GM12878 (cell line): ENCODE measurements at regions not wholly inside any gene's neighbourhood (a gene's known extent, or its start where the extent isn't known, plus 50 kb on each side); places are given as distances from the start of the nearest gene placed in this dataset.
A peak's percentile ranks its signal among the peaks of the same experiment; 100 is the strongest.

ENCODE experiments used
- ATAC-seq: fragments of 200-7000 bp; cut with Tn5 transposase; 3 replicates; pipeline ENCODE4 v1.9.1; 2020; ENCODE audit warnings: mild to moderate bottlenecking, moderate library complexity
- BruUV-seq: library from RNA; stranded (reverse); fragments of 400-500 nt; replicated peaks from 2 replicates; lab custom pipeline; 2021; lab: Mats Ljungman, UMichigan
- CTCF ChIA-PET: fragments of 300-600 bp; sonication (Branson Sonifier 250); formaldehyde crosslinking; extraction: SDS; loops from one replicate; lab custom pipeline; 2021; ENCODE audit warnings: inconsistent platforms; lab: Yijun Ruan, JAX
- POLR2A ChIA-PET: fragments of 350-600 bp; formaldehyde crosslinking; extraction: SDS; loops from one replicate; lab custom pipeline; 2021; ENCODE audit warnings: inconsistent platforms; lab: Charles Lee
- RAD21 ChIA-PET: fragments of 300-600 bp; sonication (Branson Sonifier 250); formaldehyde crosslinking; loops from one replicate; lab custom pipeline; 2023; ENCODE audit warnings: antibody characterized with exemption; ENCODE audit not compliant: unreplicated experiment; lab: Charles Lee
- SMC1A ChIA-PET: fragments of 300-600 bp; sonication (Branson Sonifier 250); formaldehyde crosslinking; loops from one replicate; lab custom pipeline; 2023; ENCODE audit not compliant: unreplicated experiment, uncharacterized antibody; lab: Charles Lee
- DNase-seq: peaks from one replicate; pipeline ENCODE4 v3.0.0-alpha.2; 2011; ENCODE audit warnings: low read depth, low spot score
- FAIRE-seq: peaks from 3 replicates; lab custom pipeline; 2011; peaks lifted over from hg19 to GRCh38; lab: Jason Lieb, UNC
- H2AFZ ChIP-seq: 2 replicates; pipeline ENCODE4 v1.6.0; 2011; ENCODE audit warnings: low read depth, low read length, control low read depth; ENCODE audit not compliant: control insufficient read depth
- H3K27ac ChIP-seq: 2 replicates; pipeline ENCODE4 v1.5.1; 2011; ENCODE audit warnings: control low read depth; ENCODE audit not compliant: control insufficient read depth, insufficient read depth
- H3K27me3 ChIP-seq, 2 experiments: replicated peaks in 1 of 2; 2 replicates each; pipeline versions ENCODE4 v1.6.0 to v1.6.1; 2011; ENCODE audit warnings: low read length in 1 of 2; ENCODE audit not compliant: control insufficient read depth in 2 of 2, insufficient read depth in 2 of 2
- H3K36me3 ChIP-seq, 2 experiments: 2 replicates each; pipeline ENCODE4 v1.5.1; 2011; ENCODE audit warnings: low read length in 1 of 2; ENCODE audit not compliant: control insufficient read depth in 2 of 2, insufficient read depth in 2 of 2
- H3K4me1 ChIP-seq: 2 replicates; pipeline ENCODE4 v1.6.1; 2011; ENCODE audit warnings: mild to moderate bottlenecking, low read length, moderate library complexity, mixed read lengths; ENCODE audit not compliant: control insufficient read depth, insufficient read depth
- H3K4me2 ChIP-seq: 2 replicates; pipeline ENCODE4 v1.6.0; 2011; ENCODE audit warnings: control low read depth; ENCODE audit not compliant: control insufficient read depth, insufficient read depth
- H3K4me3 ChIP-seq: fragments of 200-600 bp; sonication (generic); 2 replicates; pipeline ENCODE4 v1.5.1; 2016
- H3K79me2 ChIP-seq: 2 replicates; pipeline ENCODE4 v1.6.0; 2011; ENCODE audit warnings: low read length; ENCODE audit not compliant: control insufficient read depth, insufficient read depth
- H3K9ac ChIP-seq: 2 replicates; pipeline ENCODE4 v1.8.0; 2011; ENCODE audit warnings: low read length, control low read depth, mixed read lengths; ENCODE audit not compliant: control insufficient read depth, insufficient read depth
- H3K9me3 ChIP-seq: replicated peaks from 3 replicates; pipeline ENCODE4 v1.5.1; 2011; ENCODE audit warnings: mild to moderate bottlenecking, low read length; ENCODE audit not compliant: control insufficient read depth, insufficient read depth
- H4K20me1 ChIP-seq: 2 replicates; pipeline ENCODE4 v1.6.0; 2011; ENCODE audit not compliant: control insufficient read depth, insufficient read depth
- FOXK2 ChIP-seq: fragments of 450-650 bp; IDR thresholded peaks from 2 replicates; pipeline ENCODE4 v1.6.1; 2017; ENCODE audit warnings: mild to moderate bottlenecking, moderate library complexity
- HDAC2 ChIP-seq: fragments of 200-600 bp; sonication (generic); IDR thresholded peaks from 2 replicates; pipeline ENCODE4 v1.6.1; 2017
- SPI1 ChIP-seq: IDR thresholded peaks from 2 replicates; pipeline ENCODE4 v1.6.1; 2011; ENCODE audit warnings: low read depth, mild to moderate bottlenecking, low read length, moderate library complexity, borderline replicate concordance; ENCODE audit not compliant: insufficient read depth
- SUPT20H ChIP-seq: IDR thresholded peaks from 2 replicates; pipeline ENCODE4 v1.6.1; 2011; ENCODE audit warnings: low read depth, mild to moderate bottlenecking, low read length, moderate library complexity, borderline replicate concordance; ENCODE audit not compliant: control insufficient read depth
- TCF7 ChIP-seq: IDR thresholded peaks from 2 replicates; pipeline ENCODE4 v1.6.1; 2014; ENCODE audit warnings: antibody characterized with exemption, borderline replicate concordance
- WGBS: methylation state at CpG from one replicate; pipeline ENCODE4 v1.1.6; 2016; ENCODE audit warnings: low lambda C conversion rate; ENCODE audit not compliant: insufficient replicate concordance, insufficient coverage; ENCODE audit errors: missing lambda C conversion rate; 5-methylcytosine and 5-hydroxymethylcytosine counted together
- in situ Hi-C: fragments of 300-500 bp; cut with MboI; formaldehyde crosslinking; loops from 9 replicates; pipeline ENCODE4 v1.14.3; 2018; ENCODE audit warnings: mixed read lengths
- intact Hi-C: fragments of 100-400 bp; cut with micrococcal nuclease; formaldehyde crosslinking; loops from one replicate; pipeline ENCODE4 v1.14.2; 2022; ENCODE audit not compliant: unreplicated experiment
- TF ChIP-seq, protein P1 (sequence below): fragments of 450-650 bp; IDR thresholded peaks from 2 replicates; pipeline ENCODE4 v1.6.1; 2014; ENCODE audit warnings: mild to moderate bottlenecking
- TF ChIP-seq, protein P2 (sequence below): fragments of 450-650 bp; IDR thresholded peaks from 2 replicates; pipeline ENCODE4 v1.6.1; 2016; ENCODE audit warnings: mild to moderate bottlenecking

DNA sequence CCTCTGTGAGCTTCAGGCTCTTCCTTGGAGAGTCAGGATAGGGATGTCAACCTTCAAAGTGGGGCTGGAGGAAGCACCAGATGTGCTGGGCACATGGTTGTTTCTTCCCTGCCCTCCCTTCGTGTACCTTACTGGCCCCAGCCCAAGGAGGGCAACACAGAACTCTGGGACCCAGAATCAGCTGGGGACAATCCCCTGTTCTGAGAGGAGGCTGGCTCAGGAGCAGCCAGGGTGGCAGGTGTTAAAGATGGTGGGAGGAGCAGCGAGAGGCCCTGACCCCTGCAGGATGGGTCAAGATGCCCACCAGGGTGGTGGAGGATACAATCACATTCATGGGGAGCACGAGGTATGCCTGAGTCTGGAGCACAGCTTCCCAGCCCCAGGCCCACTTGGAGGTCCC, 300.4 kb downstream of the ABCC12 start (continued):
- TF ChIP-seq SUPT20H, result no peak
- TF ChIP-seq HDAC2, result no peak
- no peak for TF ChIP-seq TCF7
- TF ChIP-seq, protein P1, sequence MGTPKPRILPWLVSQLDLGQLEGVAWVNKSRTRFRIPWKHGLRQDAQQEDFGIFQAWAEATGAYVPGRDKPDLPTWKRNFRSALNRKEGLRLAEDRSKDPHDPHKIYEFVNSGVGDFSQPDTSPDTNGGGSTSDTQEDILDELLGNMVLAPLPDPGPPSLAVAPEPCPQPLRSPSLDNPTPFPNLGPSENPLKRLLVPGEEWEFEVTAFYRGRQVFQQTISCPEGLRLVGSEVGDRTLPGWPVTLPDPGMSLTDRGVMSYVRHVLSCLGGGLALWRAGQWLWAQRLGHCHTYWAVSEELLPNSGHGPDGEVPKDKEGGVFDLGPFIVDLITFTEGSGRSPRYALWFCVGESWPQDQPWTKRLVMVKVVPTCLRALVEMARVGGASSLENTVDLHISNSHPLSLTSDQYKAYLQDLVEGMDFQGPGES, result no peak

DNA sequence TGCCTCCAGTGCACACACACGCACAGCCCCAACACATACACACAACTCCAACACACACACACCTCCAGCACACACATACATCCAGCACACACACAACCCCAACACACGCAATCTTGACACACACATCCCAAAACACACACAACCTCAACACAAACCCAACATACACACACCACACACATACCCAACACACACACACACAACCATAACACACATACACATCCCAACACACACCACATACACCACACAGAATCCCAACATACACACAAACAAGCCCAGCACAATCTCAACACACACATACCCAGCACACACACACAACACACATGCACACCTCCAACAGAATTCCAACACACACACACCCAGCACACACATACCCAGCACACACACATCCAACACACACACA, 301.1 kb downstream of the ABCC12 start:
- SMC1A ChIA-PET, result no interaction called here
- POLR2A ChIA-PET, result no interaction called here
- FAIRE-seq (no peak), ATAC-seq (no peak), DNase-seq (no peak)
- CTCF ChIA-PET, result no interaction called here
- Histone ChIP-seq H3K9ac (no peak overlapping the region), H3K36me3 (no peaks in the 10 kb centered on the region), H4K20me1 (no peaks in the 10 kb centered on the region), H3K4me2 (no peak overlapping the region), H2AFZ (no peak overlapping the region), H3K27ac (no peak overlapping the region), H3K79me2 (no peaks in the 10 kb centered on the region), H3K27me3 (no peaks in the 10 kb centered on the region; a peak in 1 of 4 replicates), H3K4me1 (no peaks in the 10 kb centered on the region), H3K9me3 (no peaks in the 10 kb centered on the region), H3K4me3 (no peak overlapping the region)
- BruUV-seq, result no TSS peak
- WGBS, result 100% methylated on average over 2 of the region's 2 CpGs
- RAD21 ChIA-PET, result no interaction called here
- intact Hi-C loops (no loop called here), in situ Hi-C loops (no loop called here)
- TF ChIP-seq SPI1, result no peak
- 0 out of 2 replicates have a peak, but pooled peaks have one; percentile 27 for TF ChIP-seq FOXK2
- TF ChIP-seq, protein P2, sequence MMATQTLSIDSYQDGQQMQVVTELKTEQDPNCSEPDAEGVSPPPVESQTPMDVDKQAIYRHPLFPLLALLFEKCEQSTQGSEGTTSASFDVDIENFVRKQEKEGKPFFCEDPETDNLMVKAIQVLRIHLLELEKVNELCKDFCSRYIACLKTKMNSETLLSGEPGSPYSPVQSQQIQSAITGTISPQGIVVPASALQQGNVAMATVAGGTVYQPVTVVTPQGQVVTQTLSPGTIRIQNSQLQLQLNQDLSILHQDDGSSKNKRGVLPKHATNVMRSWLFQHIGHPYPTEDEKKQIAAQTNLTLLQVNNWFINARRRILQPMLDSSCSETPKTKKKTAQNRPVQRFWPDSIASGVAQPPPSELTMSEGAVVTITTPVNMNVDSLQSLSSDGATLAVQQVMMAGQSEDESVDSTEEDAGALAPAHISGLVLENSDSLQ, result no peak
